SK-N-SH (cell line): ENCODE measurements at regions not wholly inside any gene's neighbourhood (a gene's known extent, or its start where the extent isn't known, plus 50 kb on each side); places are given as distances from the start of the nearest gene placed in this dataset.
"Not testable (repeated sequence)": the region's sequence is repeated elsewhere in the genome, so short reads cannot be mapped to it uniquely, and the experiment has no call there.

ENCODE experiments used
- CTCF ChIA-PET: fragments of 300-600, 350-600 bp; formaldehyde crosslinking; extraction: SDS; loops from one replicate; lab custom pipeline; 2021; lab: Yijun Ruan, JAX
- POLR2A ChIA-PET: fragments of 350-600 bp; sonication (Branson Sonifier 250); formaldehyde crosslinking; extraction: SDS; loops from one replicate; lab custom pipeline; 2020; ENCODE audit warnings: antibody characterized with exemption, inconsistent platforms; lab: Yijun Ruan, JAX
- DNase-seq: peaks from one replicate; pipeline ENCODE4 v3.0.0; 2012
- H2AFZ ChIP-seq: fragments of 200-600 bp; sonication (generic); 2 replicates; pipeline ENCODE4 v1.8.1; 2016; ENCODE audit warnings: antibody characterized with exemption, mild to moderate bottlenecking, low read depth
- H3F3A ChIP-seq: fragments of 200-600 bp; sonication (generic); replicated peaks from 2 replicates; pipeline ENCODE3; 2016; ENCODE audit warnings: antibody characterized with exemption, mild to moderate bottlenecking; ENCODE audit not compliant: insufficient read depth
- H3K27ac ChIP-seq, 2 experiments: fragments of 200-500 bp in 1 of 2; fragments of 200-600 bp in 1 of 2; sonication (Bioruptor generic) in 1 of 2; sonication (generic), shearing (Covaris generic) in 1 of 2; 2 replicates each; pipeline versions ENCODE4 v1.5.1 to v1.6.1; 2014 to 2016; ENCODE audit warnings: low read depth in 2 of 2, inconsistent platforms in 1 of 2, low read length in 1 of 2, mild to moderate bottlenecking in 1 of 2, mixed read lengths in 1 of 2
- H3K27me3 ChIP-seq: fragments of 200-600 bp; sonication (generic), shearing (Covaris generic); 2 replicates; pipeline ENCODE4 v1.6.1; 2016; ENCODE audit warnings: mixed run types; ENCODE audit not compliant: insufficient read depth
- H3K36me3 ChIP-seq, 2 experiments: fragments of 200-500 bp in 1 of 2; fragments of 200-600 bp in 1 of 2; sonication (Bioruptor generic) in 1 of 2; sonication (generic) in 1 of 2; replicated peaks in 1 of 2; 2 replicates each; pipeline versions ENCODE3 to v1.5.1; 2014 to 2016; ENCODE audit warnings: low read length in 1 of 2, mild to moderate bottlenecking in 1 of 2; ENCODE audit not compliant: insufficient read depth in 2 of 2, control insufficient read depth in 1 of 2
- H3K4me1 ChIP-seq, 2 experiments: fragments of 200-500 bp in 1 of 2; fragments of 200-600 bp in 1 of 2; sonication (Bioruptor generic) in 1 of 2; sonication (generic), shearing (Covaris generic) in 1 of 2; 2 replicates each; pipeline versions ENCODE4 v1.5.1 to v1.6.1; 2014 to 2016; ENCODE audit warnings: low read depth in 1 of 2, low read length in 1 of 2, mixed run types in 1 of 2; ENCODE audit not compliant: insufficient read depth in 2 of 2, control insufficient read depth in 1 of 2
- H3K4me2 ChIP-seq: fragments of 200-600 bp; sonication (generic), shearing (Covaris generic); 2 replicates; pipeline ENCODE4 v1.6.1; 2017; ENCODE audit warnings: mixed run types
- H3K4me3 ChIP-seq, 2 experiments: fragments of 200-500 bp in 1 of 2; fragments of 200-600 bp in 1 of 2; sonication (Bioruptor generic) in 1 of 2; sonication (generic), shearing (Covaris generic) in 1 of 2; 2 replicates each; pipeline versions ENCODE4 v1.5.1 to v1.8.1; 2014 to 2016; ENCODE audit warnings: low read depth in 2 of 2, inconsistent platforms in 1 of 2, low read length in 1 of 2, mild to moderate bottlenecking in 1 of 2, mixed read lengths in 1 of 2, moderate library complexity in 1 of 2
- H3K79me2 ChIP-seq: fragments of 200-600 bp; sonication (generic); 2 replicates; pipeline ENCODE4 v1.8.1; 2017; ENCODE audit warnings: mild to moderate bottlenecking; ENCODE audit not compliant: insufficient read depth
- H3K9ac ChIP-seq: fragments of 200-600 bp; sonication (generic); 2 replicates; pipeline ENCODE4 v1.6.1; 2017; ENCODE audit warnings: mixed run types
- H3K9me2 ChIP-seq: fragments of 200-600 bp; sonication (generic); 2 replicates; pipeline ENCODE4 v1.6.1; 2017; ENCODE audit warnings: mixed run types
- H3K9me3 ChIP-seq: fragments of 200-600 bp; sonication (generic); 2 replicates; pipeline ENCODE4 v1.6.1; 2017; ENCODE audit warnings: mixed run types, mild to moderate bottlenecking, moderate library complexity
- H4K20me1 ChIP-seq: fragments of 200-600 bp; sonication (generic); 2 replicates; pipeline ENCODE4 v1.6.1; 2017; ENCODE audit warnings: mild to moderate bottlenecking, mixed run types; ENCODE audit not compliant: insufficient read depth
- CHD2 ChIP-seq: fragments of 150-350 bp; IDR thresholded peaks from 2 replicates; pipeline ENCODE4 v1.6.1; 2018; ENCODE audit warnings: low read length; ENCODE audit not compliant: partially characterized antibody
- EP300 ChIP-seq, 2 experiments: IDR thresholded peaks; 2 replicates each; pipeline versions ENCODE4 v1.4.0 to v1.6.1; 2012; ENCODE audit warnings: borderline replicate concordance in 1 of 2, low read depth in 1 of 2, low read length in 1 of 2
- FOSL2 ChIP-seq: IDR thresholded peaks from 2 replicates; pipeline ENCODE4 v1.4.0; 2012; ENCODE audit warnings: low read depth, mild to moderate bottlenecking, moderate library complexity, borderline replicate concordance
- FOXM1 ChIP-seq: IDR thresholded peaks from 2 replicates; pipeline ENCODE4 v1.4.0; 2012; ENCODE audit warnings: low read depth, mild to moderate bottlenecking
- GABPA ChIP-seq: IDR thresholded peaks from 2 replicates; pipeline ENCODE4 v1.4.0; 2012; ENCODE audit warnings: low read depth, mild to moderate bottlenecking
- GATA2 ChIP-seq: sonication (generic); formaldehyde crosslinking; IDR thresholded peaks from 2 replicates; pipeline ENCODE4 v1.5.0; 2020; ENCODE audit warnings: mild to moderate bottlenecking, missing genetic modification reagents
- JUND ChIP-seq: IDR thresholded peaks from 2 replicates; pipeline ENCODE4 v1.4.0; 2012
- MEF2A ChIP-seq: IDR thresholded peaks from 2 replicates; pipeline ENCODE4 v1.4.0; 2012; ENCODE audit warnings: low read depth, borderline replicate concordance
- RAD21 ChIP-seq: IDR thresholded peaks from 2 replicates; pipeline ENCODE4 v1.6.1; 2012; ENCODE audit warnings: mild to moderate bottlenecking, low read length
- SIN3A ChIP-seq: IDR thresholded peaks from 2 replicates; pipeline ENCODE4 v1.6.1; 2012; ENCODE audit warnings: low read depth, mild to moderate bottlenecking, low read length, moderate library complexity, borderline replicate concordance
- TAF1 ChIP-seq: IDR thresholded peaks from 2 replicates; pipeline ENCODE4 v1.6.1; 2012; ENCODE audit warnings: low read depth, mild to moderate bottlenecking, low read length, moderate library complexity, borderline replicate concordance
- WGBS: methylation state at CpG from one replicate; pipeline ENCODE4 v1.1.6; 2017; ENCODE audit warnings: low lambda C conversion rate; 5-methylcytosine and 5-hydroxymethylcytosine counted together
- TF ChIP-seq, protein P1 (sequence below): IDR thresholded peaks from 2 replicates; pipeline ENCODE4 v1.4.0; 2012; ENCODE audit warnings: low read depth, borderline replicate concordance
- TF ChIP-seq, protein P2 (sequence below): fragments of 150-350 bp; IDR thresholded peaks from 2 replicates; pipeline ENCODE4 v1.6.1; 2016; ENCODE audit warnings: mild to moderate bottlenecking, low read depth, low read length
- TF ChIP-seq, protein P3 (sequence below): IDR thresholded peaks from 2 replicates; pipeline ENCODE4; 2012
- TF ChIP-seq, protein P4 (sequence below): IDR thresholded peaks from 2 replicates; pipeline ENCODE4 v1.4.0; 2012; ENCODE audit warnings: low read depth
- TF ChIP-seq, protein P5 (sequence below): fragments of 200-600 bp; sonication (generic); IDR thresholded peaks from 2 replicates; pipeline ENCODE4 v1.6.1; 2017; ENCODE audit warnings: antibody characterized with exemption, mild to moderate bottlenecking, moderate library complexity

DNA sequence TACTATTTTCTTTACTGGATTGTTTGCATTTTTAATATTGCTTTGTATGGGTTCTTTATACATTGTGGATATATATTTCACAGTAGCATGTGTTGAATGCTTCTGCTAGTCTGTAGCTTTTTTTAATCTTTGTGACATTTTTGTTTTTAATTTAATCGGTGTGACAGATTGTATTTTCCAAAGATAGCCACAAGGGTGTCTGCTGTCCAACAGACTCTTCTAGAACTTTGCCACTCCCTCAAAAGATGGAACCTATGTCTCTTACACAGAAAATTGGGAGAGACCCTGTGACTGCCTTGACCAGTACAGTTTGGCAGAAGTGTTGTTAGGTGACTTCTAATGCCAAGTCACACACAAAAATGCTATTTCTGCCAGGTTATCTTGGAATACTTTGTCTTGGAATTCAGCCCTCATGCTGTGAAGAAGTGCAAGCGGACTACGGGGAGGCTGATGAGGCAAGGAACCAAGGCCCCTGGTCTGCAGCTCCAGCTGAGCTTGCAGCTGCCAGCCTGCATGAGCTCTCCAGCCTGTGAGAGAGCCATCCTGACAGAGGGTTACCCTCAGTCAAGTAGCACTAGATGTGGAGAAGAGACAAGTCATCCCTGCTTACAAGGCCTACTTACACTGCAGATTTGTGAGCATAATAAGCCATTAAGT is 110.8 kb downstream of the TDRD15 start:
- no peak for TF ChIP-seq FOSL2
- TF ChIP-seq RAD21 = peak; percentile 12; the same call in 1 of the 2 replicates
- no peaks in the 10 kb centered on the region for H3K79me2 ChIP-seq
- H2AFZ ChIP-seq = no peak overlapping the region
- no peak overlapping the region for H3K9ac ChIP-seq
- no peak overlapping the region for H3K27ac ChIP-seq
- no peak overlapping the region for H3K4me2 ChIP-seq
- ChIA-PET POLR2A (no interaction called here), CTCF (interaction anchor here (1.0 to 2.3 kb wide), 3 partner anchors 9 to 31 kb away, joined by 3 to 9 read pairs (median 3); no protein-coding TSS in a partner anchor)
- 64% methylated on average over 3 of the region's 3 CpGs for WGBS
- peaks cover 0 to 4% of the 10 kb centered on the region in 2 experiments; a peak in 1 of 4 replicates for H3K4me1 ChIP-seq
- no peaks in the 10 kb centered on the region for H3F3A ChIP-seq
- no peaks in the 10 kb centered on the region for H4K20me1 ChIP-seq
- H3K9me3 ChIP-seq = no peaks in the 10 kb centered on the region
- no peak for DNase-seq
- no peaks in the 10 kb centered on the region for H3K9me2 ChIP-seq
- no peak overlapping the region for H3K4me3 ChIP-seq
- H3K27me3 ChIP-seq = no peaks in the 10 kb centered on the region
- no peaks in the 10 kb centered on the region for H3K36me3 ChIP-seq

DNA sequence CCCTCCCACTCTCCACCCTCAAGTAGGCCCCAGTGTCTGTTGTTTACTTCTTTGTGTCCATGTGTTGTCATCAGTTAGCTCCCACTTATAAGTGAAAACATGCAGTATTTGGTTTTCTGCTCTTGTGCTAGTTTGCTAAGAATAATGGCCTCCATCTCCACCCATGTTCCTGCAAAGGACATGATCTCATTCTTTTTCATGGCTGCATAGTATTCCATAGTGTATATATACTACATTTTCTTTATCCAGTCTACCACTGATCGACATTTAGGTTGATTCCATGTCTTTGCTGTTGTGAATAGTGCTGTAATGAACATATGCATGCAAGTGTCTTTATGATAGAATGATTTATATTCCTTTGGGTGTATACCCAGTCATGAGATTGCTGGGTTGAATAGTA is 116.0 kb downstream of the TDRD15 start:
- H3K79me2 ChIP-seq, H3K4me3 ChIP-seq, POLR2A ChIA-PET, H3K27me3 ChIP-seq, H3K9ac ChIP-seq, DNase-seq, H3F3A ChIP-seq, H3K36me3 ChIP-seq, H3K9me3 ChIP-seq, CTCF ChIA-PET, H3K27ac ChIP-seq, H3K4me2 ChIP-seq, H3K4me1 ChIP-seq, H4K20me1 ChIP-seq, H2AFZ ChIP-seq, H3K9me2 ChIP-seq: not testable (repeated sequence)
- WGBS = 16% methylated on average over 1 of the region's 1 CpG

DNA sequence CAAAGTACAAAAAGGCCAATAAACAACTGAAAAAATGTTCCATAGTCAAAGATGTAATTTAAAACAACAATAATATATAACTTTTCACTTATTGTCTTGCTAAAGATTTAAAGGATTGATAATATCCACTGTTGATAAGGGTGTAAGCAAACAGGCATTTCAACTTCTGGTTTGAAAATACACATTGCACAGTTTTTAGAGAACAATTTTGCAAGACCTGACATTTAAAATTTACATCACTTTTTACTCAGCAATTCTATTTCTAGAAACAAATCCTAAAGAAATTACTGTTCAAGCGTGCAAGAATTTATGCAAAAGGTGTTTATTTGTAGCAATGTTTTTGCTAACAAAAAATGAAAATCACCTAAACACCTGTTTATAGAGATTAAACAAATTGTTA is 120.4 kb downstream of the TDRD15 start:
- Histone ChIP-seq H4K20me1 (no peaks in the 10 kb centered on the region), H3K79me2 (no peaks in the 10 kb centered on the region), H3K27me3 (no peaks in the 10 kb centered on the region), H2AFZ (no peak overlapping the region), H3K27ac (no peak overlapping the region), H3K9me2 (no peaks in the 10 kb centered on the region), H3K4me1 (no peaks in the 10 kb centered on the region), H3K9ac (no peak overlapping the region), H3K36me3 (no peaks in the 10 kb centered on the region), H3F3A (no peaks in the 10 kb centered on the region), H3K4me2 (no peak overlapping the region), H3K4me3 (no peak overlapping the region), H3K9me3 (no peaks in the 10 kb centered on the region)
- DNase-seq = no peak
- POLR2A ChIA-PET = no interaction called here
- WGBS = 31% methylated on average over 1 of the region's 1 CpG
- CTCF ChIA-PET = interaction anchor here (0.8 to 0.9 kb wide), 2 partner anchors 45 to 550 kb away, joined by 3 read pairs; no protein-coding TSS in a partner anchor
- TF ChIP-seq TAF1 (no peak), JUND (no peak), FOSL2 (no peak), SIN3A (no peak), FOXM1 (no peak), EP300 (IDR thresholded peaks at IDR 0.05; ENCODE audit: borderline replicate concordance in 1 of 2, low read depth in 1 of 2, low read length in 1 of 2) (no peak), GABPA (no peak), RAD21 (no peak), GATA2 (CRISPR knock-in tag) (no peak), MEF2A (no peak), CHD2 (no peak)
- TF ChIP-seq, protein P1, sequence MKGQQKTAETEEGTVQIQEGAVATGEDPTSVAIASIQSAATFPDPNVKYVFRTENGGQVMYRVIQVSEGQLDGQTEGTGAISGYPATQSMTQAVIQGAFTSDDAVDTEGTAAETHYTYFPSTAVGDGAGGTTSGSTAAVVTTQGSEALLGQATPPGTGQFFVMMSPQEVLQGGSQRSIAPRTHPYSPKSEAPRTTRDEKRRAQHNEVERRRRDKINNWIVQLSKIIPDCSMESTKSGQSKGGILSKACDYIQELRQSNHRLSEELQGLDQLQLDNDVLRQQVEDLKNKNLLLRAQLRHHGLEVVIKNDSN = no peak
- TF ChIP-seq, protein P2, sequence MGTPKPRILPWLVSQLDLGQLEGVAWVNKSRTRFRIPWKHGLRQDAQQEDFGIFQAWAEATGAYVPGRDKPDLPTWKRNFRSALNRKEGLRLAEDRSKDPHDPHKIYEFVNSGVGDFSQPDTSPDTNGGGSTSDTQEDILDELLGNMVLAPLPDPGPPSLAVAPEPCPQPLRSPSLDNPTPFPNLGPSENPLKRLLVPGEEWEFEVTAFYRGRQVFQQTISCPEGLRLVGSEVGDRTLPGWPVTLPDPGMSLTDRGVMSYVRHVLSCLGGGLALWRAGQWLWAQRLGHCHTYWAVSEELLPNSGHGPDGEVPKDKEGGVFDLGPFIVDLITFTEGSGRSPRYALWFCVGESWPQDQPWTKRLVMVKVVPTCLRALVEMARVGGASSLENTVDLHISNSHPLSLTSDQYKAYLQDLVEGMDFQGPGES = no peak
- TF ChIP-seq, protein P3, sequence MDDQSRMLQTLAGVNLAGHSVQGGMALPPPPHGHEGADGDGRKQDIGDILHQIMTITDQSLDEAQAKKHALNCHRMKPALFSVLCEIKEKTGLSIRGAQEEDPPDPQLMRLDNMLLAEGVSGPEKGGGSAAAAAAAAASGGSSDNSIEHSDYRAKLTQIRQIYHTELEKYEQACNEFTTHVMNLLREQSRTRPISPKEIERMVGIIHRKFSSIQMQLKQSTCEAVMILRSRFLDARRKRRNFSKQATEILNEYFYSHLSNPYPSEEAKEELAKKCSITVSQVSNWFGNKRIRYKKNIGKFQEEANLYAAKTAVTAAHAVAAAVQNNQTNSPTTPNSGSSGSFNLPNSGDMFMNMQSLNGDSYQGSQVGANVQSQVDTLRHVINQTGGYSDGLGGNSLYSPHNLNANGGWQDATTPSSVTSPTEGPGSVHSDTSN = no peak
- TF ChIP-seq, protein P4, sequence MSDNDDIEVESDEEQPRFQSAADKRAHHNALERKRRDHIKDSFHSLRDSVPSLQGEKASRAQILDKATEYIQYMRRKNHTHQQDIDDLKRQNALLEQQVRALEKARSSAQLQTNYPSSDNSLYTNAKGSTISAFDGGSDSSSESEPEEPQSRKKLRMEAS = no peak
- TF ChIP-seq, protein P5, sequence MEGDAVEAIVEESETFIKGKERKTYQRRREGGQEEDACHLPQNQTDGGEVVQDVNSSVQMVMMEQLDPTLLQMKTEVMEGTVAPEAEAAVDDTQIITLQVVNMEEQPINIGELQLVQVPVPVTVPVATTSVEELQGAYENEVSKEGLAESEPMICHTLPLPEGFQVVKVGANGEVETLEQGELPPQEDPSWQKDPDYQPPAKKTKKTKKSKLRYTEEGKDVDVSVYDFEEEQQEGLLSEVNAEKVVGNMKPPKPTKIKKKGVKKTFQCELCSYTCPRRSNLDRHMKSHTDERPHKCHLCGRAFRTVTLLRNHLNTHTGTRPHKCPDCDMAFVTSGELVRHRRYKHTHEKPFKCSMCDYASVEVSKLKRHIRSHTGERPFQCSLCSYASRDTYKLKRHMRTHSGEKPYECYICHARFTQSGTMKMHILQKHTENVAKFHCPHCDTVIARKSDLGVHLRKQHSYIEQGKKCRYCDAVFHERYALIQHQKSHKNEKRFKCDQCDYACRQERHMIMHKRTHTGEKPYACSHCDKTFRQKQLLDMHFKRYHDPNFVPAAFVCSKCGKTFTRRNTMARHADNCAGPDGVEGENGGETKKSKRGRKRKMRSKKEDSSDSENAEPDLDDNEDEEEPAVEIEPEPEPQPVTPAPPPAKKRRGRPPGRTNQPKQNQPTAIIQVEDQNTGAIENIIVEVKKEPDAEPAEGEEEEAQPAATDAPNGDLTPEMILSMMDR = no peak
